ENCODE measurements at regions not wholly inside any gene's neighbourhood (a gene's known extent, or its start where the extent isn't known, plus 50 kb on each side); places are given as distances from the start of the nearest gene placed in this dataset.
"Not testable (repeated sequence)": the region's sequence is repeated elsewhere in the genome, so short reads cannot be mapped to it uniquely, and the experiment has no call there.

DNA sequence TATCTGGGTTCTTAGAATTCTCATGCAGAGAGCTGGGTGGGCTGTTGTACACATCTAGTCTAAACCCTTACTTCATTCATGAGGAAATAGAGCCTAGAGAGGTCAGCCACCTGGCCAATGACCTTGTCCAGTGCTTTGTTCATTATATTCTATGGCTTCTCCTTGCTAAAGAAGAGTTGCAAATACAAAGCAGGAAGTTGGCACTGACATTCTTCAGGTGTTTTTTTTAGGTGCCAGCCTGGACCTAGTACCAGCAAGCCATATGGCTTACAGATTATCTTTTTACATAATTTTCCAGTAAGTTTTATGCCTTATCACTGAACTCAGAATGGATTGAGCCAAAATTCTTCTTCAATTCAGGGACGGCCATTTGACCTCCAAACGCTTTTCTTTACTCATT is 54.7 kb upstream of the PGM2 start:
- no peak for DNase-seq (ENCODE audit: extremely low spot score, insufficient read length, low read depth)
- no peak for FAIRE-seq

DNA sequence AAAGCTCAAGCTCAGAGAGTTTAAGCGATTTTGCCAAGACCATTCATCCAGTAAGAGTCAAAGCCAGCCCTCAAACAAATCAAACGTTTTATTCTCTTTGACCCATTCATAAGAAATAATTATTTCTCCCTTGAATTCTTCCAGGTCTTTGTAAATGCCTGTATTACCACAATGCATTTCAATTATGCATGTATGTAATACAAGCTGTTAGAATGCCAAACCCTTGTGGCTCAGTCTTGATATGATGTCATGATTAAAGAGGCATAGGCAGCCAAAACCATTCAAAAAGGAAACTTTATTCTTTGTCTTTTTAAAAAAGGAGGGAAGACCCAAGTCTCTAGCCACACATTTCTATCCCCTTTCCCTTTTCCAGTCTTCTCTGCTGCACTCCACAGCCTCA is 56.5 kb upstream of the PGM2 start:
- FAIRE-seq: no peak
- DNase-seq (ENCODE audit: extremely low spot score, insufficient read length, low read depth): no peak

DNA sequence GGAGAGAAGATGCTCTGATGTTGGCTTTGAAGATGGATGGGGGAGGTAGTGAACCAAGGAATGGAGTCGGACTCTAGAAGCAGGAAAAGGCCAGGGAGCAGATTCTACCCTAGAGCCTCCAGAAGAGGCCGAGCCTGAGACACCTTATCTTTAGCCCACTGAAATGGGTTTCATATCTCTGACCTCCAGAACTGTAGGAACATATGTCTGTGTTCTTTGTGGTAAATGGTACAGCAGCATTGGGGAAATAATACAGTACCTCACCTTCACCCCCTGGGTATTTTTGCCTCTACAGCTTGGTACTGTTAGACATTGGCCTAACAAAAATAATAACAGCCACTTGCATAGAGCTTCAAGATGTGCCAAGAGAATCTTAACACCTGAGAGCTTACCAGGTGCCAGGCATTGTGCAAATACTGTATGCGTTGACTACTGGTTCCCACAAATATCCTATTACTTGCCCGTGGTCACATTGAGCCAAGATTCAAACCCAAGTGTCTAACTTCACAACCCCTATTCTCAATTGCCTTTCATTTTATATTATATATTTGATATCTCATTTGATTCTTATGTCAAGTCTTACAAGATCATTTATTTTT is 57.0 kb upstream of the PGM2 start:
- no peak for DNase-seq (ENCODE audit: extremely low spot score, insufficient read length, low read depth)
- FAIRE-seq: no peak

DNA sequence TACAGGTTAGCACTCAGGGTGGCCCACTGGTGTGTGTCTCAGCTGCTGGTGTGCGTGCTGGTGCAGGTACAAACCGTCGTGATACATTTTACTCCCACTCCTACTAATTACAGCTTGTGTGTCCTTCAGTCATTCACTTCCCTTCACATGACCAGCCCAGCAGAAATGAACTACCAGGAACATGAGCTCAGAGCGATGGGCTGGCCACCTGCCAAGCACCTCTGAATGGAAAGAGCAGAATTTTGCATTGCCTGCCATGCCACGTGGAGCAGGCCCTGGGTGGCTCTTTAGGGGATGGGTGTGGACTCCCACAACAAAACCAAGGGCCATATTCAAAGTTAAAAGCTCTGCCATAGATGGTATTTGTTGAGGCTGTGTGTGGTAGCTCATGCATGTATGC is 58.9 kb upstream of the PGM2 start:
- FAIRE-seq (no peak), DNase-seq (ENCODE audit: extremely low spot score, insufficient read length, low read depth) (no peak)

DNA sequence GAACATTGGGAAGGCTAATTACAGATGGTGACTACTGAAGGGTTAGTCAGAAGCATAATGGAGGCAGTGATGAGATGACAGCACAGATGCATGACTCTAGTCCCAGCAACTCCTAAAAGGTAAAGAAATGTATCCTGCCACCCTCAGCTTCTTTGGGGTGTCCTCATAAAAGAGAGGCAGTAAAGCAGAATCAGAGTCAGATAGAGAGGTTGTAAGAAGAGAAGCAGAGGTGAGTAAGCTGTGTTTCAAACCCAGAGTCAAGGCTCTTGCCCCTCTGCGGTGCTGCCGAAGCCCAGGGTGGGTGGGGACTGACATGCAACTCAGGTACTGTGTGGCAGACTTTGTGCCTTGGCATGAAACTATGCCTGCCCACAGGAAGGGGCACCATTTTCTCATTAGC is 59.5 kb upstream of the PGM2 start:
- DNase-seq (ENCODE audit: extremely low spot score, insufficient read length, low read depth) (no peak), FAIRE-seq (no peak)

DNA sequence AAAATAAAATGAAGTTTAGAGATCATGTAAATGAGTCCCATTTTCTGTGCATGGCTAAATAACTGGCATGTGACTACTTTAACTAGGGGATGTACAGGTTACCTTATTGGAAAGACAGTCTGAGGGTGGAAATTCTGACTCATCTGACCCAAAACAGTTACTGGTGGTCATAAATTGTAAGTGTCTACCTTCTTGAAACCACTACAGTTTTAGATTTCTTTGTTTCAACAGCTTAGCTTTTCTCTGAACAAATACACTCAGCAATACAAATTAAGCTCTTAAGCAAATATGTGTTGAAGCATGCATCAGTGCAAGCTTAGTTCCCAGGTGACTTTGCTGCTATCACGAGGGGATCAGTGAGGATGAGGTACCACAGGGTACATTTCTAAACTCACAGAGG is 60.7 kb upstream of the PGM2 start:
- FAIRE-seq (no peak), DNase-seq (ENCODE audit: extremely low spot score, insufficient read length, low read depth) (no peak)

DNA sequence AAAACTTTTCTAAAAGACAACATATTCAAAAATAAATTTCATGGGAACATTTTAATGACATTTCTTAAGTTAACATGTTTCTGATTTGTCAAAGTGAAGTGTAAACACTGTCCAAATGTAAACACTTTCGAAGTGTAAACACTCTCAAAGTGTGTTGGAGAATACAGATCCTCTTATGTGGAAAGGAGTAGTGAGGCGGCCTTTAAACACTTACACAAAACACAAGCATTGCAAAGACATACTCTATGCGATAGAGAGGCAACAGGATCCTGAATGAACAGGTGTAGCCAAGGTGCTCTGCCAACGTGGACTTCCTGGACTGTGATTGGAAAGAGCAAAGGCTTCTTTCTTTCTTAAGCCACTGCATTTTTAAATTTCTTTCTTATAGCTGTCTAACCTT is 62.7 kb upstream of the PGM2 start:
- FAIRE-seq: no peak

DNA sequence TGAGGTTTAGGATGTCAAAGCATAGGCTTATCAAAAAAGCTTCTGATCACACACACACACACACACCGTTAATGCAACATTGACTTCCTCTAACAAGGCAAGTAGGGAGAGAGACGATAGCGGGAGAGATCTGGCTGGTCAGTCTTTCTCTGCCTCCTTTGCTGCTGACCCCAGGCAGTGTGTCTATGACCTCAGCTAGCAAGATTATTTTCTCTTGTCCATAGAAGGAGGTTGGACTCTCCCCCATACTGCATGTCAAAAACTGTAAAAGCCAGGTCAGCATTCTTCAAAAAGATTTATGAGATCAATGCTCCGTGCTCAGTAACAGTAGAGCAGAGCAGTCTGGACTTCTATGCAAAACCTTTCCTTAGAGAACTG is 63.5 kb upstream of the PGM2 start:
- no peak for DNase-seq (ENCODE audit: extremely low spot score, insufficient read length, low read depth)
- no peak for FAIRE-seq

More for the DNA sequence above, 62.7 kb upstream of the PGM2 start:
- no peak for DNase-seq (ENCODE audit: extremely low spot score, insufficient read length, low read depth)

DNA sequence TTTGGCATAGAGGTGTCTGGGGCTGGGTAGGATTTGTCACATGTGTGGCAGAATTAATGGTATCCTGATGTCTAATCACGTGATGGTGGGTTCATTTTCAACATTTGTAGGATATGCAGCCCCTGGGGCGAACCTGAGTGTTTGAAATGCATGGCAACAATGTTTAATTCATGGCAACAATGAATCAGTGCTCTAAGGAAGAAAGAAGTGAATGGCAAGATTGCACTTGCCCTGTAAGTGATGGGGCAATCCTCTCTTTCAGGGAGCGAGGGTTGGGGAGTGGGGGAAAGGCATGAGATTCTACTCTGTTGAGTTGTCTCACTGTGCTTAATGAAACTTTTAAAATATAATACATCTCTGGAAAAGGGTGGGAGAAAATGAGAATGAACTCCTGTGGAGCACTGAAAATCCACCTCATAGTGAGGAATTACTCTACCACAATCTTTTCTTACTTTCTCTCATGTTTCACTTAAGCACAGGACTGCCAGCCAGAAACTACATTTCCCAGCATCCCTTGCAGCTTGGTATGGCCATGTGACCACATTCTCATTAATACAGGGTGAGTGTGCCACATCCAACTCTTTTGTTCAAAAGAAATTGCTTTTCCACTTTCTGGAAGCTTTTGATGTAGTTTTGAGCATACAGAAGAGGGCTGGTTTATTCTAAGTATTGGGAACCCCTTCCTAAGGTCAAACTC is 64.0 kb upstream of the PGM2 start:
- FAIRE-seq: peak; percentile 21
- DNase-seq (ENCODE audit: extremely low spot score, insufficient read length, low read depth): no peak

DNA sequence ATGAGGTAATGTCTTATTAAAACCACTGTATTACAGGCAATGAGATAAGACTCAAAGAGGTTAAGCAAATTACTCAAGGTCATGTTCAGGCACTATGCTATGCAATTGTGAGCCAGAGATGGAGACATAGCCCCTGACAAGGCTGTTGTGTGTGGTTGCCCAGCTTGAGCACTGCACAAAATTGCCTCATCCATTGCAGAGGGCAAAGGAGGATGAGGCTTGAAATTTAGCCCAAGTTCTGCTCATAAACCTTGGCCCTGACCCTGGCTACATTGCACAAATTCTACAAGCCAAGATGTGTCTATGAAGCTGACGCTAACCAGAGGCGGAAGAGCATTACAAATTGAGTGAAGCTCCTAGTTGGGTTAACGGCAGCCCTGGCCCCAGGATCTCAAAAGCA is 65.6 kb upstream of the PGM2 start:
- DNase-seq (ENCODE audit: extremely low spot score, insufficient read length, low read depth) (no peak), FAIRE-seq (no peak)

DNA sequence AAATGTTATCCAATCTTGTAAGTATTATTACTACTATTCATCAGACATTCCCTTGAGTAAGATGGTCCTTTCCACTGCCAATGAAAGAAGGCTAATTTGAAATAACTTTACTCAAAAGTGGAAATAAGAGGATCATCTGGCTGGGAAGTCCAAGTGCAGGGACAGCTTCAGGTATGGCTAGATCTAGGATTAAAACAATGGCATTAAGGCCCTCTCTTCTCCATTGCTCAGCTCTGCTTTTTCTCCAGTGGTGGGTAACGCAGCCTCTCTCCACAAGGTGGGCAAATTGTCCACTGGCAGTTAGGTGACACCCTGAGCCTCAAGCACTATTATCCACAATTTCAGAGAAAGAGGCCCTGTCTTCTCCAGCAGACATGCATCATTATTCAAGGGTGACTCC is 66.7 kb upstream of the PGM2 start:
- DNase-seq (ENCODE audit: extremely low spot score, insufficient read length, low read depth) (no peak), FAIRE-seq (no peak)

DNA sequence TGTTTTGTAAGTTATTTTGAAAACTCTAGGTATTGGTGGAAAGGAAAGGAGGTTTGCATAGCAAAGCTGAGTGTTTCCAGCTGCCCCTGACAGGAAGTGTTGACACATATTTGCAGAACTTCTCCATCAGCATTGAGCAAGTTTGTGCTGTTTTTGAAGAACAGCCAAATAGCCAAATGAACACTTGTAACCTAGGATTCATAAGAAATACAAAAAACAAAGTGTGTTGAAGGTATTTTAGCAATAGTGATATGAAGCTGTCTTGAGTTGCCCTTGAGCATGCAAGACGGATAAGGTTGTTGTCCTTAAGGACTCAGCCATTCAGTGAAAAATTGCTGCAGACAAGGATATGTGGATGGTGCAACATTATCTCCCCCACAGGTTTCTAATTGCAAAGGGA is 68.3 kb upstream of the PGM2 start:
- no peak for FAIRE-seq
- no peak for DNase-seq (ENCODE audit: extremely low spot score, insufficient read length, low read depth)

DNA sequence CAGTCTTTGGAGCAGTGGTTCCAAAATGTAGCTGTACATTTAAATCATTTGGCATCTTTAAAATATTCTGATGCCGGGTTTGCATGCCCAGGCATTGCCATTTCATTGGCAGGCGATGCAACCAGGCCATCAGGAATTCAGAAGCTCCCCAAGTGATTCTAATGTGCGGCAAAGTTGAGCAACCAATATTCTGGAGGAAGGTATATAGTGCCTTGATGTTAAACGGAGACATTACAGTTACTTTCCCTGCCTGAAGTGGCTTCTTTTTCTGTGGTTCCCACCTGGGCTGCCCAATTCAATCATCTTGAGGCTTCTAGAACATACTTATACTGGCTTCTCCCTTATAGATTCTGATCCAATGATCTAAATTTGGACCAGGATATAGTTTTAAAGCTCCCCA is 68.7 kb upstream of the PGM2 start:
- DNase-seq (ENCODE audit: extremely low spot score, insufficient read length, low read depth): no peak
- FAIRE-seq: no peak

DNA sequence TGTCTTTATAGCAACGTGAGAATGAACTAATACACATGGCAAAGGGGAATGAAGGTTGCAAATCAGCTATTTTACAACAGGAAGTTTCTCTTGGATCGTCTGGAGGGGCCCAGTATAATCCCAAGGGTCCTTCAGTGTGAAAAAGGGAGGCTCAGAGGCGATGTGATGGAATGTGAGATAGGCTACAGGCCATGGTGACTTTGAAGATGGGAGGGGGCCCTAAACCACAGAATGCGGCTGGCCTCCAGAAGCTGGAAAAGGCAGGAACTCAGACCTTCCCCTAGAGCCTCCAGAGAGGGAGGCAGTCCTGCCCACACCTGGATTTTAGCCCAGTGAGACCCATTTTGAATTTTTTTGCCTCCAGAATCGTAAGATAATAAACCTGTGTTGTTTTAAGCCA is 69.4 kb upstream of the PGM2 start:
- DNase-seq (ENCODE audit: extremely low spot score, insufficient read length, low read depth) (no peak), FAIRE-seq (no peak)

DNA sequence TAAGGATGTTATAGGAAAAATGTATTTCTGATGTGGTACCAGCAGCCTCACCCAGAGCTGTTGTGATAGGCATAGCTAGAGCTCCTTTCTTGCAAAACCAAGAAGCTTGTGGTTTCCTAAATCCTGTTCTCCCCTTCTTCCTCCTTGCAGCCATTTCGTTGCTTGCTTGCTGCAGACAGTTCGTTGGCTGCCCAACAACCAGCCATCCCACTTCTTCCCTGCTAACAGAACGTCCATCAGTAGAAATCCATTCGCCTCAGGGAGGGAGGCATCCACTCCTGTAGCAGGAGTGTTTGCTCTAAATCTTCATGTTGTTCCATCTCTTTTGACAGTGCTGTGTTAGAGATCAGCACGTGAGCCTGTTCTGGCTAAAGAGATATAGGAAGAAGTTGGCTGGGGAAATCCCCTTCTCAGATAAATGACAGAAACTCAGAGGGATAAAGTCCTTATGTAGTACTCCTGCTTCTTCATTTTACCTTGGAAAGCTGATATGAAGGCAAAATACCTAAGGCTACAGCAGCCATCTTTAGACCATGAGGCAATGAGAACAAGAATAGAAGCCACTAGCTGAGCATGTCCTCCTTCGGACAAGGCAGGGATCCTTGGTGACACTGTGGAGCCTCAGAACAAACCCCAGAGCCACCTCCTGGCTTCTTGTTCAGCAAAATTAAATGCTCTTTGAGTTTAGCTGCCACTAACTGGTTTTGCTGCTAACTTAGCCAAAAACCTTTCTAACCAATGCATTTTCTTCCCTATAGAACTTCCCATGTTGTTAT is 68.4 kb upstream of the RELL1 start:
- FAIRE-seq (no peak), DNase-seq (ENCODE audit: extremely low spot score, insufficient read length, low read depth) (no peak)

DNA sequence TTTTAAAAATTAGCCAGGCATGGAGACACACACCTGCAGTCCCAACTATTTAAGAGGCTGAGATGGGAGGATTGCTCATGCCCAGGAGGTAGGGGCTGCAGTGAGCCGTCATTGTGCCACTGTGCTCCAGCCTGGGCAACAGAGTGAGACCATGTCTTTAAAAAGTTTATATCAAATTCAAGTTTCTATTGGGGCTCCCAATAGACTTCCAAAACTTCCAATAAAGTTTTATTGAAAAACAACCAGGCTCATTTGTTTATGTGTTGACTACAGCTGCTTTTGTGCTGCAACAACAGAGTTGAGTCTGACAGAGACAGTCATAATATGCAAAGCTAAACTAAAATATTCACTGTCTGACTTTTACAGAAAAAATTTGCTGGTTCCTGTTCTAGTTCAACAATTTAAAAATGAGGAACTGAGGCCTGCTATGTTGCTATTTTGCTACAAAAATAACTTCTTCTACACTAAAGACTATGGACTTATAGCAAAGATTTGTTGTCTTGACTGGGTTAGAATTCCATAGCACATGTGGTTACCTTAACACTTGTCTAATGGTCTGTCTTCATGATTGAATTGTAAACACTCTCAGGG is 63.3 kb upstream of the RELL1 start:
- FAIRE-seq: no peak
- DNase-seq (ENCODE audit: extremely low spot score, insufficient read length, low read depth): no peak

DNA sequence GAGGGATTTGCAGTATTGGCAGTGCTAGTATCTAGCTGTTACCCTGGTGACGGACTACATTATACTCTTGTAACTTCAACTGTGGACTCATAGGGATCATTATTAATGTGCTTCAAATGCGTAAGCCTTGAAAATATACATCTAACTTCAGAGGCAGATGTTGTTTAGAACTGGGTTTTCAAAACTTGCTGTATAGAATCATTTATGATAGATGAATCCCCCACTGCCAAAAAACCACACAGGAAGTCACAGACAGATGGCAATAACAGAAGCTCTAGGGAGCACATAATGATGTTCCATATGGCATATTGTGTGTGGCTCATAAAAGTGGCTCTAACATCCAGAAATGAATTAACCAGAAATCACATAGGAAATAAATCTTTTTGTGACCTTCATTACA is 62.3 kb upstream of the RELL1 start:
- no peak for FAIRE-seq
- no peak for DNase-seq (ENCODE audit: extremely low spot score, insufficient read length, low read depth)

DNA sequence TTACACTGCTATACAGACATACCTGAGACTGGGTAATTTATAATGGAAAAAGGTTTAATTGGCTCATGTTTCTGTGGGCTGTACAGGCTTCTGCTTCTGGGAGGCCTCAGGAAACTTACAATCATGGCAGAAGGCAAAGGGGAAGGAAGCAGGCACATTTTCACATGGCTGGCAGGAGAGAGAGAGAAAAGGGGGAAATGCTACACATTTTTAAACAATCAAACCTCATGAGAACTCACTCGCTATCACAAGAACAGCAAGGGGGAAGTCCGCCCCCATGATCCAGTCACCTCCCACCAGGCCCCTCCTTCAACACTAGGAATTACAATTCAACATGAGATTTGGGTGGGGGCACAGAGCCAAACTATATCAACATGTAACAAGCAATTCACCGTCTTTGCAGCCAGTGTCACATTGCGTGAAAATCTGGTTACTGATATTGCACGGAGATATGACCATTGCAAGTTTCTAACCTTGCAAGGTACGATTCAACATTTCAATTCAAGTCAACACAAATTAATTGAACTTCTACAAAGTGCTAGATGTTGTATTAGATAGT is 61.7 kb upstream of the RELL1 start:
- FAIRE-seq (no peak), DNase-seq (ENCODE audit: extremely low spot score, insufficient read length, low read depth) (no peak)

DNA sequence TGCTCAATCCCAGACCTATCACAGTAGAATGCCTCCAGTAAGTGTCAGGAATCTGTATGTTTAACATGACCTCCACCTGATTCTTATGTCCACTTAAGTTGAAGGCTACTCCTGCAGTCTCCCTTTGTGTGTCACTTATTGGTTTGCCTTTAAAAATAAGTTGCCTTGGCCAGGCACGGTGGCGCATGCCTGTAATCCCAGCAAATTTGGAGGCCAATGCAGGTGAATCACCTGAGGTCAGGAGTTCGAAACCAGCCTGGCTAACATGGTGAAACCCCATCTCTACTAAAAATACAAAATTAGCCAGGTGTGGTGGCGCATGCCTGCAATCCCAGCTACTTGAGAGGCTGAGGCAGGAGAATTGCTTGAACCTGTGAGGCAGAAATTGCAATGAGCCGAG is 60.7 kb upstream of the RELL1 start:
- DNase-seq (ENCODE audit: extremely low spot score, insufficient read length, low read depth); FAIRE-seq: not testable (repeated sequence)

DNA sequence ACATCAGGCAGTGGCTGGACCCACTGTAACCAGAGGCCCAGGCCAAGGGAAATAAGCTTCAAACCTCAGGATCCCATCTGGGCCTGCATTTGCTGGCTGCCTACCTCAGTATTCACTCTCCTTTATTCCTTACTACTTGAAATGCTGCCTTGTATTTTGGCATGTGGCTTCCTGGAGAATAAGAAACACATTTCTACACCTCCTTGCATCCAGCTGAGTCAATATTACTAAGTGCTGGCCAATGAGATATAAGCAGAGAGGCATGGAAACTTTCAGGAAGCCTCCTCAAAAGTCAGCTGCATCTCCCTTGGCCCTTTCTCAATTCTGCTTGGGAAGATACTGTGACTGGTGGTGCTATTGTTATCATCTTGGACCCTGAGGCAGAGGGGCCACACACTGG is 59.8 kb upstream of the RELL1 start:
- FAIRE-seq (no peak), DNase-seq (ENCODE audit: extremely low spot score, insufficient read length, low read depth) (no peak)

DNA sequence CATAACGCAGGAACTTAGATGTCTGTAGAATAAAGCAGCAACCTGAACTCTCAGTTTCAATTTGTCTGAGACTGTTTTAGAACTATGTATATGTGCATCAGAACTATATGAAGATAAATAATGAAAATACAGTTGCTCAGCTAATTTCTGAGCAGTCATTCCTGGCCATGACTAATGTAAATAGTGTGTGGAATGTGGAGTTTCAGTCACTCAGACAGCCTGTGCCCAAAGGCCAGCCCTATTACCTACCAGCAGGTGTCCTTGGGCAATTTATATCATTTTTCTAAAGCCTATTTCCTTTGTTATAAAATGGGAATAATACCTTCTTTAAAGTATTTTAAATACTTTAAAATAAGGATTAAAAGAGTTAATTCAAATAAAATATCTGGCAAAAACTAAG is 56.0 kb upstream of the RELL1 start:
- no peak for DNase-seq (ENCODE audit: extremely low spot score, insufficient read length, low read depth)
- FAIRE-seq: no peak

Data from GM18507 (cell line).